GM13977 (cell line): ENCODE measurements at regions not wholly inside any gene's neighbourhood (a gene's known extent, or its start where the extent isn't known, plus 50 kb on each side); places are given as distances from the start of the nearest gene placed in this dataset.

Experiments used
- DNase-seq: peaks from one replicate; pipeline ENCODE4 v3.0.0; 2012; ENCODE audit warnings: low spot score
- in situ Hi-C: fragments of 300-500 bp; cut with MboI; formaldehyde crosslinking; loops from one replicate; pipeline ENCODE4 v1.12.0; 2022; ENCODE audit warnings: low sequenced_read_pairs, low pct_unique_long_range_greater_than_20kb, mixed read lengths, inconsistent platforms; ENCODE audit not compliant: unreplicated experiment
- TF ChIP-seq, protein P1 (sequence below): IDR thresholded peaks from 2 replicates; pipeline ENCODE4 v1.5.1; 2012; ENCODE audit warnings: mild to moderate bottlenecking, control low read depth; ENCODE audit not compliant: insufficient read depth; ENCODE audit errors: extremely low read depth, missing control alignments

DNA sequence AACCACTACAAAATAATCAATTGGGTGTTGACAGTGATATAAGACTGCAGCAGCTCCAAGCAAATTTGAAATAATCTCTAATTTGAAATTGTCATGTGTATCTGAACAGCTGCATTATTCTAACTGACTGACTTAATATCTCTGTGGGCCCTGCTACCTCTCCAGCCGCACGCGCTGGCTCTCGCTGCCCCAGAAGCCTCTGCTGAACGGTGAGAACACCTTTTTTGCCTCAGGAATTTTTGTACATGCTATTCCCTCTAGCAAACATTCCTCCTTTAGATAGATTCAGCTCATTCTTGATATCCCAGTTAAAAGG lies 155.9 kb upstream of the MDFIC start:
- TF ChIP-seq, protein P1, sequence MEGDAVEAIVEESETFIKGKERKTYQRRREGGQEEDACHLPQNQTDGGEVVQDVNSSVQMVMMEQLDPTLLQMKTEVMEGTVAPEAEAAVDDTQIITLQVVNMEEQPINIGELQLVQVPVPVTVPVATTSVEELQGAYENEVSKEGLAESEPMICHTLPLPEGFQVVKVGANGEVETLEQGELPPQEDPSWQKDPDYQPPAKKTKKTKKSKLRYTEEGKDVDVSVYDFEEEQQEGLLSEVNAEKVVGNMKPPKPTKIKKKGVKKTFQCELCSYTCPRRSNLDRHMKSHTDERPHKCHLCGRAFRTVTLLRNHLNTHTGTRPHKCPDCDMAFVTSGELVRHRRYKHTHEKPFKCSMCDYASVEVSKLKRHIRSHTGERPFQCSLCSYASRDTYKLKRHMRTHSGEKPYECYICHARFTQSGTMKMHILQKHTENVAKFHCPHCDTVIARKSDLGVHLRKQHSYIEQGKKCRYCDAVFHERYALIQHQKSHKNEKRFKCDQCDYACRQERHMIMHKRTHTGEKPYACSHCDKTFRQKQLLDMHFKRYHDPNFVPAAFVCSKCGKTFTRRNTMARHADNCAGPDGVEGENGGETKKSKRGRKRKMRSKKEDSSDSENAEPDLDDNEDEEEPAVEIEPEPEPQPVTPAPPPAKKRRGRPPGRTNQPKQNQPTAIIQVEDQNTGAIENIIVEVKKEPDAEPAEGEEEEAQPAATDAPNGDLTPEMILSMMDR = no peak
- no peak for DNase-seq
- in situ Hi-C loops = no loop called here

DNA sequence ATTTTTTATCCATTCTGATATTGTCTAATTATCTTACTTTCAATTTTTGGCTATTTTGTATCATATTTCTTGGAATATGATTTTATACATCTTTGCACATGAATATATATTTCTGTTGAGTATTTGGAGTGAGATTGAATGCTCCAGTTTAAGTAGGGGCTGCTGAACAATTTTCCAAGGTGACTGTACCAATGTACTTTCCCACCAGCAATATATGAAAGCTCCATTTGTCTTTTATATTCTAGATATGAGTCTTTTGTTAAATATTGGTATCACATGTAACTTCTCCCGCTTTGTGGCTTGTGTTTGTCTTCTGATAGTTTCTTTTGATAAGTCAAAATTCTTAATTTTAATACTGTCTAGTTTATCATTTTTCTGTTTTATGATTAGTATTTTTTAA lies 144.6 kb upstream of the MDFIC start:
- TF ChIP-seq, protein P1 = no peak
- in situ Hi-C loops = no loop called here
- DNase-seq = no peak

DNA sequence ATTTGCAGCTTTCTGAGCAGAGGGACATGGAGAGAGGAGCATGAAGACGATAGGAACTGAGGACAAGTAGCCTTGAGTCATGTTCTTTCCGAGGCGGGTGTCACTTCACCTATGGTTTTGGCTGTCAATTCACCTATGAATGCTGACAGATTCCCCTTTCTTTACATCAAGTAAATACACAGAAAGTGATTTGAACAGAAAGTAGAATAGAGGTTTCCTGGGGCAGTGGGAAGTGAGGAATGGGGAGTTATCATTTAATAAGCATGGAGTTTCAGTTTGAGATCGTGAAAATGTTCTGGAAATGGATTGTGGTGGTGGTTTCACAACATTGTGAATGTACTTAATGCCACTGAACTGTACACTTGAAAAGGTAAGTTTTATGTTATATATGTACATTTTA lies 138.4 kb upstream of the MDFIC start:
- in situ Hi-C loops = no loop called here
- no peak for DNase-seq
- TF ChIP-seq, protein P1 = no peak

DNA sequence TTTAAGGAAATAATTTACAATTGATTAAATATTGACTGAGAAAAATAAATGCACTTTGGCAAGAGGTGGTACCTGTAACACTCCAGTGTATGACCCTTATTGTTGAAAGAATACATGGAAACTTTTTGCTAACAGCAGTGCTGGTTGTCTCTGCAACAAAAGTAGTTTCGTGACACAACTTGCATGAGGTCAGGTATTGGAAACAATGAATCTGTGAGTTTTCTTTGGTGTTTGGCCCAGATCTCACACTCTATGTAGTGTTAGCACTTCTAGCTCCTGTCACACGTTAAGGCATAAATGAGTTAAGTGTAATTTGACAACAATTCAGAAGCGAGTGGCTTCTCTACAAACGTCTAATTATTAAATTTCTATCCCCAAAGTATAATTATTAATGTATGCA lies 137.7 kb upstream of the MDFIC start:
- in situ Hi-C loops = no loop called here
- TF ChIP-seq, protein P1 = no peak
- DNase-seq = no peak

DNA sequence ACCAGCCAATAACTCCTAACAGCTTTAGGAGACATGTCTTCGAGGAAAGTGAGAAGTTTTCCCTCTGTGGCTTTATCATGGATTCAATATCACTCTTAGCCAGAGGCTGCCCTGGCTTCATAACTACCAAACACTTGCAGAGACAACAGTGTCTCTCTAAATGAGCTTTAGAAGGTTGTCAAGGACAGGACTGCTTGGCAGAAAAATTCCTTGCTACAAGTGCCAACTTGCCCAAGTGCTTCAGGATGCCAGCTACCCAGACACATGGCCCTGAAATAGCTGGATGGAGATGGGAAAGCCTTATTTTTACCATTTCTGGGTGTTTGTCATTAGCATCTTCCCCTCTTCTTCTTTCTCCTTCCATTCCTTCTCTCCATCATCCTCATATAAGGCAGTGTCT lies 137.1 kb upstream of the MDFIC start:
- DNase-seq = no peak
- TF ChIP-seq, protein P1 = no peak
- in situ Hi-C loops = no loop called here

DNA sequence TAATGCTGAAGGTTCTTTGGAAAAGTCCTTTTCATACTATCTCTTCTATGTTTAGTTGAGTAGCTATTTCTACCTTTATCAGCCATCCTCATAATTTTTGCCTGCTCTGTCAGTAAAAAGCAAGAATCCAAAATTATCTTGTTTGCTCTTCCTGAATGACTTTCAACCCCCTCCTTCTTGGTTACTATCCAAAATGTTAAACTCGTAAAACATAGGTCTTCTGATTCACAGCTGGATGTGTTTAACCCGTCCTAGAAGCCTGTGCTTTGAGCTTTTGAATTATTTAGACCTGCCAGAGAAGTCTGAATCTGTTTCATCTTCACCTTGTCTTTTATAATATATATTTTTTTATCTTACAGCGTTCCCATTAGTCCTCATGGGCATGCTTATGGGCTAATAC lies 136.4 kb upstream of the MDFIC start:
- TF ChIP-seq, protein P1 = no peak
- in situ Hi-C loops = no loop called here
- no peak for DNase-seq

DNA sequence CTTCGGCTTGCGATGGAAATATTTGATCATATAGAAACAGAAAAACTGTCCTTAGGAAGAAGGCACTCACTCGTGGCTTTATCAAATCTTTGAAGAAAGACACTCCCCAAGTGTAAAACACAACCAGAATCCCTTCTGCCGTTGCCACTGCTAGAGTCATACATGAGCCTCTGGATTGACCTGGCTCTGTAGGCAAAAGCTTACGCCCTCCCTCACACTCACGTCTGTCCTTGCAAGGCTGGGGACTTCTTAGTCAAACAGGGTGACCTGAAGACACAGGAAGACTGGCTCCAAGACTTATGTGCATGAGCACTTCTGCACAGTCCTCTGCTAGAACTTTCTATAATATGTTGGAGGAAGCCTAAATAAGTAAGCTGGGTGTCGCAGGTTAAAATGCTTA lies 135.4 kb upstream of the MDFIC start:
- in situ Hi-C loops = no loop called here
- TF ChIP-seq, protein P1 = no peak
- DNase-seq = no peak
